Colonic mucosa (tissue), 4 donors: ENCODE measurements at regions not wholly inside any gene's neighbourhood (a gene's known extent, or its start where the extent isn't known, plus 50 kb on each side); places are given as distances from the start of the nearest gene placed in this dataset.

Experiments used
- DNase-seq: peaks from one replicate; pipeline ENCODE4 v3.0.0-alpha.2; 2020
- H3K27ac ChIP-seq: fragments of 200-600 bp; one replicate; pipeline ENCODE4 v1.8.0; 2021
- H3K27me3 ChIP-seq: fragments of 200-600 bp; one replicate; pipeline ENCODE4 v1.8.0; 2021
- H3K36me3 ChIP-seq: fragments of 200-600 bp; one replicate; pipeline ENCODE4 v1.8.0; 2021
- H3K4me1 ChIP-seq: fragments of 200-600 bp; one replicate; pipeline ENCODE4 v1.8.0; 2021; ENCODE audit warnings: mild to moderate bottlenecking
- H3K4me3 ChIP-seq: fragments of 200-600 bp; one replicate; pipeline ENCODE4 v1.8.0; 2021
- H3K9ac ChIP-seq, 2 donors: one replicate each; pipeline ENCODE4 v1.7.0; 2013; ENCODE audit warnings: control low read depth in 2 of 2, low read depth in 2 of 2, low read length in 2 of 2
- H3K9me3 ChIP-seq: fragments of 200-600 bp; one replicate; pipeline ENCODE4 v1.8.0; 2021
- intact Hi-C: fragments of 100-400 bp; cut with DNase I; formaldehyde crosslinking; loops from one replicate; pipeline ENCODE4 v1.14.1; 2022
- TF ChIP-seq, protein P1 (sequence below): fragments of 200-600 bp; IDR thresholded peaks from one replicate; pipeline ENCODE4 v1.8.0; 2022; ENCODE audit warnings: antibody characterized with exemption, mild to moderate bottlenecking
- donor health status: healthy.
- donor health status: DM: no; HTN: no; CAD: no.
- donor health status: DM: no; HTN: no; CAD: no.

GRCh38 chr18:70671889-70672565 is 383.2 kb downstream of the SOCS6 start:
- Histone ChIP-seq H3K27ac (no peak overlapping the region), H3K36me3 (no peaks in the 10 kb centered on the region), H3K4me1 (no peaks in the 10 kb centered on the region), H3K9me3 (no peaks in the 10 kb centered on the region), H3K27me3 (no peaks in the 10 kb centered on the region), H3K9ac (no peak overlapping the region), H3K4me3 (no peak overlapping the region)
- no peak for DNase-seq
- TF ChIP-seq, protein P1, sequence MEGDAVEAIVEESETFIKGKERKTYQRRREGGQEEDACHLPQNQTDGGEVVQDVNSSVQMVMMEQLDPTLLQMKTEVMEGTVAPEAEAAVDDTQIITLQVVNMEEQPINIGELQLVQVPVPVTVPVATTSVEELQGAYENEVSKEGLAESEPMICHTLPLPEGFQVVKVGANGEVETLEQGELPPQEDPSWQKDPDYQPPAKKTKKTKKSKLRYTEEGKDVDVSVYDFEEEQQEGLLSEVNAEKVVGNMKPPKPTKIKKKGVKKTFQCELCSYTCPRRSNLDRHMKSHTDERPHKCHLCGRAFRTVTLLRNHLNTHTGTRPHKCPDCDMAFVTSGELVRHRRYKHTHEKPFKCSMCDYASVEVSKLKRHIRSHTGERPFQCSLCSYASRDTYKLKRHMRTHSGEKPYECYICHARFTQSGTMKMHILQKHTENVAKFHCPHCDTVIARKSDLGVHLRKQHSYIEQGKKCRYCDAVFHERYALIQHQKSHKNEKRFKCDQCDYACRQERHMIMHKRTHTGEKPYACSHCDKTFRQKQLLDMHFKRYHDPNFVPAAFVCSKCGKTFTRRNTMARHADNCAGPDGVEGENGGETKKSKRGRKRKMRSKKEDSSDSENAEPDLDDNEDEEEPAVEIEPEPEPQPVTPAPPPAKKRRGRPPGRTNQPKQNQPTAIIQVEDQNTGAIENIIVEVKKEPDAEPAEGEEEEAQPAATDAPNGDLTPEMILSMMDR: no peak
- intact Hi-C loops: no loop called here

GRCh38 chr18:70666936-70667335 is 378.1 kb downstream of the SOCS6 start:
- TF ChIP-seq, protein P1: no peak
- DNase-seq: no peak
- no peaks in the 10 kb centered on the region for H3K36me3 ChIP-seq
- no peaks in the 10 kb centered on the region for H3K27me3 ChIP-seq
- no peaks in the 10 kb centered on the region for H3K4me1 ChIP-seq
- intact Hi-C loops: no loop called here
- no peak overlapping the region for H3K4me3 ChIP-seq
- H3K9me3 ChIP-seq: no peaks in the 10 kb centered on the region
- no peak overlapping the region for H3K9ac ChIP-seq
- H3K27ac ChIP-seq: no peak overlapping the region

DNA sequence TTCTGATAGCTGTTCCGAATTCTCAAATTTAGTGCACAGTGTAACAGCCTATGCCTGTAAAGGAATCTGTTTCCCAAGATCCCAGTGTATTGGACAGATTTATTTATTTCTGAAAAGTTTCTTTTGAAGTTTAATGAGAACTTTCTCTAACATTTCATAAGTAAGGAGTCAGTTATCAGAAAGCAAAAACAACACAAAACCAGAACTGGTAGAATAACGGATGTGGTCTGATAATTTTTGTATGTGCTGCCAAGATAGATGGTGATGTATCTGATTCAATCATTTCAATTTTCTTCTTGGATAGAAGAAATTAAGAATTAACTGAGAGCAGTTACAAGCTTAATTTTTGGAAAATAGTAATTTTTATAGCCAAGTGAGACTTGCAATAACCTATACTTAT is 374.3 kb downstream of the SOCS6 start:
- intact Hi-C loops: no loop called here
- no peaks in the 10 kb centered on the region for H3K36me3 ChIP-seq
- no peak overlapping the region for H3K4me3 ChIP-seq
- H3K27ac ChIP-seq: no peak overlapping the region
- H3K4me1 ChIP-seq: no peaks in the 10 kb centered on the region
- no peaks in the 10 kb centered on the region for H3K9me3 ChIP-seq
- no peak overlapping the region for H3K9ac ChIP-seq
- no peaks in the 10 kb centered on the region for H3K27me3 ChIP-seq
- DNase-seq: no peak
- TF ChIP-seq, protein P1: no peak

DNA sequence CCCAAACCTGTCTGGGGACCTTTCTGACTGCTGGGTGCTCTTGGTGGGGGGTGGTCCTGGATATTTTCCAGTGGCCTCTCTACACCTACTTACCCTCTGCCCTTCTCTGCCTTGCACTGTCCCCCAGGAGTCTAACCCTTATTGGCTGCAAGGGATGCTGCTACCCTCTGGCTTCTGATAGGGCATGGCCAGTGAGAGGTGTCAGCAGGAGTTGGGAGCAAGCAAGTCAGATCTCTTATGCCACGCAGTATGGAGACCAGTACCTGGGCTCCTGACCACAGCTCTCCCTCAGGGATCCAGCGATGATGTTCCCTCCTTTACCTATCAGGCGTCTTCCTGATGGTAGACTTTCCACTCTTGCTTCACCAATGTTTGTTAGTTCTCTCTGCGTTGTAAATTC is 373.7 kb downstream of the SOCS6 start:
- H3K9me3 ChIP-seq: no peaks in the 10 kb centered on the region
- no peak overlapping the region for H3K9ac ChIP-seq
- H3K36me3 ChIP-seq: no peaks in the 10 kb centered on the region
- H3K4me3 ChIP-seq: no peak overlapping the region
- no peak overlapping the region for H3K27ac ChIP-seq
- H3K4me1 ChIP-seq: no peaks in the 10 kb centered on the region
- TF ChIP-seq, protein P1: no peak
- no peak for DNase-seq
- intact Hi-C loops: no loop called here
- H3K27me3 ChIP-seq: no peaks in the 10 kb centered on the region

DNA sequence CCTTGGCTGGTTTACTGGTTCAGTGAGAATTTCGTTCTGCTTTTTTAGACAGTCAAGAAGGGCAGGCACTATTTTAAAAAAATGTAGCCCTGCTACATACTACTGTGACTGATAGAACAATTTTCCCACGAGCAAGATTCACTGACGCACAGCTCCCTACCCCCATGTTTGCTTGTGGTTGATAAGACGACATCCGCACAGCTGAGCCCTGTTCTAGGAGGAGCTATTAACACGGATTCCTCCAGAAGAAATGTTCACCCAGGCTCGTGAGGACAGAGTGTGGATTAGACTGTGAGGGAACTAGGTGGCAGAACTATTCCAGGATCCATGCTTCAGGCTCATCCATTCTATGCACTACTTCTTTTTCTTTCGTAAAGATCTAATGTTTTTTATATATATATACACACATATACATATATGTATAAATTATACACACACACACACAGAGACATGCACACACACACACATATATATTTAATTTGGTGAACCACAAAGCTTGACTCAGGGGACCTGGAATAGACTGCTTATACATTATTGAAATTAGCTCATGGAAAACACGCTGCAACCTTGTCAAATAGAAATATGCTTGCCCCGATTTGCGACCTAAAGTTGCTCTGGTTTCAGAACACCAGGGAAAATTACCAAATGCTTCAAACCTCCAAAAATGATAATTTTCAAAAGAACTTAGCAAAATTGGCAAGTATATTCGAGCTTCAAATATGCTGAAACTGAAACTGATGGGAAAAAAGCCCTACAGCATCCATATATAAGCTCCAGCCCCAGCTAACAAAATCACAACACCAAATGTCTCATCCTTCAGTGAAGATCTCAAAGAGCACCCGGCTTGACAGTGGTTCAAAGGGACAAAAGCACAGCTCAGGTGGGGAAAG is 370.4 kb downstream of the SOCS6 start:
- Histone ChIP-seq H3K27ac (no peak overlapping the region), H3K9me3 (no peaks in the 10 kb centered on the region), H3K36me3 (no peaks in the 10 kb centered on the region), H3K27me3 (no peaks in the 10 kb centered on the region), H3K4me3 (no peak overlapping the region), H3K9ac (no peak overlapping the region), H3K4me1 (no peaks in the 10 kb centered on the region)
- TF ChIP-seq, protein P1: no peak
- intact Hi-C loops: no loop called here
- no peak for DNase-seq
